T-cell (primary cell): ENCODE measurements at regions not wholly inside any gene's neighbourhood (a gene's known extent, or its start where the extent isn't known, plus 50 kb on each side); places are given as distances from the start of the nearest gene placed in this dataset.
"Not testable (repeated sequence)": the region's sequence is repeated elsewhere in the genome, so short reads cannot be mapped to it uniquely, and the experiment has no call there.

Experiments used
- ATAC-seq, 4 experiments: fragments of 200-7000 bp in 3 of 4; fragments of 150-1000 bp in 1 of 4; cut with Tn5 transposase; replicated peaks in 1 of 4; 1 replicate in 3 of 4; 2 replicates in 1 of 4; pipeline ENCODE4 v1.10.0; 2021; ENCODE audit warnings: moderate library complexity in 3 of 4, mild to moderate bottlenecking in 2 of 4, moderate number of reproducible peaks in 1 of 4
- CTCF ChIA-PET, 2 donors: fragments of 300-600 bp; sonication (Branson Sonifier 250); formaldehyde crosslinking; loops; one replicate each; lab custom pipeline; 2022; ENCODE audit warnings: antibody characterized with exemption in 2 of 2; lab: Charles Lee
- POLR2A ChIA-PET, 2 donors: fragments of 300-600 bp; sonication (Branson Sonifier 250); formaldehyde crosslinking; loops; one replicate each; lab custom pipeline; 2022; ENCODE audit warnings: antibody characterized with exemption in 2 of 2; lab: Charles Lee
- DNase-seq, 35 experiments: peaks; one replicate each; pipeline versions ENCODE4 v3.0.0 to v3.0.0-alpha.2; 2013 to 2023
- H3K27ac ChIP-seq: one replicate; pipeline ENCODE4 v1.5.1; 2013; ENCODE audit warnings: low read length
- H3K27me3 ChIP-seq, 2 experiments: replicated peaks in 1 of 2; 1 replicate in 1 of 2; 2 replicates in 1 of 2; pipeline versions ENCODE4 v1.6.1 to v1.7.0; 2013; ENCODE audit warnings: low read length in 1 of 2, mixed read lengths in 1 of 2; ENCODE audit not compliant: control insufficient read depth in 2 of 2, insufficient read depth in 2 of 2; ENCODE audit errors: extremely low read depth in 1 of 2
- H3K36me3 ChIP-seq, 2 donors: 1 replicate in 1 of 2; 2 replicates in 1 of 2; pipeline versions ENCODE4 v1.6.1 to v1.7.0; 2013; ENCODE audit warnings: low read length in 1 of 2; ENCODE audit not compliant: control insufficient read depth in 2 of 2, insufficient read depth in 1 of 2; ENCODE audit errors: extremely low read depth in 1 of 2
- H3K4me1 ChIP-seq, 2 experiments: 1 replicate in 1 of 2; 2 replicates in 1 of 2; pipeline versions ENCODE4 v1.6.1 to v1.7.0; 2013; ENCODE audit warnings: low read length in 2 of 2, mixed read lengths in 1 of 2; ENCODE audit not compliant: insufficient read depth in 2 of 2, control insufficient read depth in 1 of 2; ENCODE audit errors: extremely low read depth in 1 of 2
- H3K4me3 ChIP-seq, 2 donors: 1 replicate in 1 of 2; 2 replicates in 1 of 2; pipeline versions ENCODE4 v1.5.1 to v1.7.0; 2013; ENCODE audit warnings: mild to moderate bottlenecking in 2 of 2, low read length in 1 of 2, moderate library complexity in 1 of 2; ENCODE audit not compliant: control insufficient read depth in 1 of 2; ENCODE audit errors: extremely low read depth in 1 of 2
- H3K9me3 ChIP-seq: 2 replicates; pipeline ENCODE4 v1.7.0; 2013
- H3K27ac Mint-ChIP-seq, 2 donors: one replicate each; pipeline ENCODE4 v1.8.0; 2020 to 2021; ENCODE audit warnings: mild to moderate bottlenecking in 2 of 2, mixed read lengths in 2 of 2
- H3K27me3 Mint-ChIP-seq, 2 donors: one replicate each; pipeline ENCODE4 v1.8.0; 2021 to 2022; ENCODE audit warnings: mixed read lengths in 2 of 2
- H3K36me3 Mint-ChIP-seq: one replicate; pipeline ENCODE4 v1.8.0; 2021; ENCODE audit warnings: mixed read lengths
- H3K4me1 Mint-ChIP-seq, 3 donors: one replicate each; pipeline ENCODE4 v1.8.0; 2020 to 2022; ENCODE audit warnings: mixed read lengths in 3 of 3, mild to moderate bottlenecking in 1 of 3
- H3K4me3 Mint-ChIP-seq, 3 donors: one replicate each; pipeline ENCODE4 v1.8.0; 2020 to 2022; ENCODE audit warnings: mild to moderate bottlenecking in 3 of 3, mixed read lengths in 3 of 3, moderate library complexity in 3 of 3
- H3K9me3 Mint-ChIP-seq, 3 donors: one replicate each; pipeline ENCODE4 v1.8.0; 2020 to 2022; ENCODE audit warnings: mixed read lengths in 3 of 3
- WGBS: methylation state at CpG from one replicate; pipeline ENCODE4 v1.1.5; 2013; ENCODE audit warnings: missing lambda C conversion rate; ENCODE audit not compliant: insufficient coverage; 5-methylcytosine and 5-hydroxymethylcytosine counted together

- no peaks in the 10 kb centered on the region for H3K27me3 Mint-ChIP-seq
These were observed 434.7 kb upstream of the NDST4 start for GRCh38 chr4:115548123-115548522.

GRCh38 chr4:115537387-115537786 lies 424.0 kb upstream of the NDST4 start:
- no CpG with 5 or more reads among the region's 2 CpGs for WGBS
- POLR2A ChIA-PET: no interaction called here
- no peak for ATAC-seq

More at GRCh38 chr4:115548123-115548522, 434.7 kb upstream of the NDST4 start:
- CTCF ChIA-PET: interaction anchor here in 1 of 2 donors (0.5 to 0.7 kb wide), 2 partner anchors 103 to 256 kb away, joined by 3 read pairs; no protein-coding TSS in a partner anchor
- ATAC-seq (no peak), DNase-seq (no peak)
- Histone ChIP-seq H3K36me3 (no peaks in the 10 kb centered on the region), H3K4me1 (no peaks in the 10 kb centered on the region), H3K9me3 (no peaks in the 10 kb centered on the region), H3K27me3 (no peaks in the 10 kb centered on the region), H3K27ac (no peak overlapping the region), H3K4me3 (no peak overlapping the region)
- Mint-ChIP-seq H3K36me3 (no peaks in the 10 kb centered on the region), H3K27ac (no peak overlapping the region), H3K9me3 (peaks cover 0 to 12% (median 5%) of the 10 kb centered on the region in 3 donors), H3K4me3 (no peak overlapping the region), H3K4me1 (no peaks in the 10 kb centered on the region)
- POLR2A ChIA-PET: interaction anchor here in 1 of 2 donors (0.6 to 0.7 kb wide), 2 partner anchors 23 to 42 kb away, joined by 3 read pairs; no protein-coding TSS in a partner anchor
- no CpG with 5 or more reads among the region's 2 CpGs for WGBS

GRCh38 chr4:115529126-115529525 lies 415.7 kb upstream of the NDST4 start:
- CTCF ChIA-PET: no interaction called here
- no peak overlapping the region for H3K4me3 ChIP-seq

More at GRCh38 chr4:115537387-115537786, 424.0 kb upstream of the NDST4 start:
- peaks cover 0 to 4% (median 0%) of the 10 kb centered on the region in 3 donors for H3K9me3 Mint-ChIP-seq
- DNase-seq: no peak
- no peak overlapping the region for H3K4me3 Mint-ChIP-seq
- H3K4me1 ChIP-seq: no peaks in the 10 kb centered on the region
- no peaks in the 10 kb centered on the region for H3K4me1 Mint-ChIP-seq
- H3K36me3 Mint-ChIP-seq: no peaks in the 10 kb centered on the region
- no peaks in the 10 kb centered on the region for H3K27me3 ChIP-seq
- no peak overlapping the region for H3K4me3 ChIP-seq
- H3K27me3 Mint-ChIP-seq: no peaks in the 10 kb centered on the region
- no peaks in the 10 kb centered on the region for H3K36me3 ChIP-seq
- CTCF ChIA-PET: interaction anchor here in 1 of 2 donors (1.1 kb wide), 1 partner anchor 303 kb away, joined by 14 read pairs; no protein-coding TSS in a partner anchor
- no peak overlapping the region for H3K27ac Mint-ChIP-seq
- H3K9me3 ChIP-seq: no peaks in the 10 kb centered on the region
- H3K27ac ChIP-seq: no peak overlapping the region

GRCh38 chr4:115519476-115519875 lies 406.1 kb upstream of the NDST4 start:
- WGBS: no CpG with 5 or more reads among the region's 3 CpGs
- H3K27me3 Mint-ChIP-seq, ATAC-seq: not testable (repeated sequence)

More at GRCh38 chr4:115529126-115529525, 415.7 kb upstream of the NDST4 start:
- H3K9me3 Mint-ChIP-seq: peaks cover 0 to 3% (median 0%) of the 10 kb centered on the region in 3 donors
- DNase-seq: no peak
- H3K27me3 Mint-ChIP-seq: no peaks in the 10 kb centered on the region
- H3K4me1 Mint-ChIP-seq: no peaks in the 10 kb centered on the region
- H3K27ac Mint-ChIP-seq: no peak overlapping the region
- ATAC-seq: no peak
- H3K36me3 ChIP-seq: no peaks in the 10 kb centered on the region
- POLR2A ChIA-PET: no interaction called here
- H3K4me1 ChIP-seq: no peaks in the 10 kb centered on the region
- no CpG with 5 or more reads among the region's 1 CpG for WGBS
- no peaks in the 10 kb centered on the region for H3K36me3 Mint-ChIP-seq
- no peaks in the 10 kb centered on the region for H3K9me3 ChIP-seq
- no peak overlapping the region for H3K4me3 Mint-ChIP-seq
- H3K27me3 ChIP-seq: no peaks in the 10 kb centered on the region
- H3K27ac ChIP-seq: no peak overlapping the region

GRCh38 chr4:115515772-115516171 lies 402.4 kb upstream of the NDST4 start:
- Mint-ChIP-seq H3K9me3 (no peaks in the 10 kb centered on the region), H3K4me1 (no peaks in the 10 kb centered on the region), H3K27me3 (no peaks in the 10 kb centered on the region), H3K4me3 (no peak overlapping the region), H3K27ac (no peak overlapping the region), H3K36me3 (no peaks in the 10 kb centered on the region)
- Histone ChIP-seq H3K4me1 (no peaks in the 10 kb centered on the region), H3K4me3 (no peak overlapping the region), H3K9me3 (no peaks in the 10 kb centered on the region), H3K27ac (no peak overlapping the region), H3K36me3 (no peaks in the 10 kb centered on the region), H3K27me3 (no peaks in the 10 kb centered on the region)
- ChIA-PET POLR2A (interaction anchor here in 1 of 2 donors (0.5 kb wide), 1 partner anchor 25 kb away, joined by 7 read pairs; no protein-coding TSS in a partner anchor), CTCF (no interaction called here)
- ATAC-seq (no peak), DNase-seq (no peak)
- WGBS: no CpG with 5 or more reads among the region's 2 CpGs

More at GRCh38 chr4:115519476-115519875, 406.1 kb upstream of the NDST4 start:
- H3K36me3 ChIP-seq, H3K36me3 Mint-ChIP-seq, H3K4me3 ChIP-seq, CTCF ChIA-PET, H3K4me1 ChIP-seq, POLR2A ChIA-PET, DNase-seq, H3K4me3 Mint-ChIP-seq, H3K4me1 Mint-ChIP-seq, H3K27ac ChIP-seq, H3K27me3 ChIP-seq, H3K9me3 ChIP-seq, H3K27ac Mint-ChIP-seq: not testable (repeated sequence)
- peaks cover 10 to 15% (median 12%) of the 10 kb centered on the region in 3 donors for H3K9me3 Mint-ChIP-seq

GRCh38 chr4:115515366-115515765 lies 401.9 kb upstream of the NDST4 start:
- Histone ChIP-seq H3K4me1 (no peaks in the 10 kb centered on the region), H3K27me3 (no peaks in the 10 kb centered on the region), H3K36me3 (no peaks in the 10 kb centered on the region), H3K9me3 (no peaks in the 10 kb centered on the region), H3K27ac (no peak overlapping the region), H3K4me3 (no peak overlapping the region)
- Mint-ChIP-seq H3K4me3 (no peak overlapping the region), H3K9me3 (no peaks in the 10 kb centered on the region), H3K4me1 (no peaks in the 10 kb centered on the region), H3K27me3 (no peaks in the 10 kb centered on the region), H3K27ac (no peak overlapping the region), H3K36me3 (no peaks in the 10 kb centered on the region)
- no peak for ATAC-seq
- ChIA-PET POLR2A (no interaction called here), CTCF (no interaction called here)
- no CpG with 5 or more reads among the region's 2 CpGs for WGBS
- no peak for DNase-seq
